Endodermal cell (in vitro differentiated cells): ENCODE measurements at regions not wholly inside any gene's neighbourhood (a gene's known extent, or its start where the extent isn't known, plus 50 kb on each side); places are given as distances from the start of the nearest gene placed in this dataset.

Experiments used
- DNase-seq: peaks from one replicate; pipeline ENCODE4 v3.0.0-alpha.2; 2017
- H3K27ac ChIP-seq: 2 replicates; pipeline ENCODE4 v1.5.1; 2013; ENCODE audit warnings: mild to moderate bottlenecking, low read depth, low read length, moderate library complexity
- H3K27me3 ChIP-seq: 2 replicates; pipeline ENCODE4 v1.6.1; 2013; ENCODE audit warnings: mild to moderate bottlenecking, low read length, moderate library complexity; ENCODE audit not compliant: insufficient read depth, control insufficient read depth, poor library complexity, severe bottlenecking
- H3K36me3 ChIP-seq: 2 replicates; pipeline ENCODE4 v1.7.0; 2013; ENCODE audit warnings: mild to moderate bottlenecking, low read length, moderate library complexity; ENCODE audit not compliant: control insufficient read depth, insufficient read depth
- H3K4me1 ChIP-seq: one replicate; pipeline ENCODE4 v1.7.0; 2013; ENCODE audit warnings: low read length; ENCODE audit not compliant: control insufficient read depth, insufficient read depth
- H3K4me3 ChIP-seq: 2 replicates; pipeline ENCODE4 v1.5.1; 2013; ENCODE audit warnings: mild to moderate bottlenecking, low read length, moderate library complexity
- H3K9ac ChIP-seq: 2 replicates; pipeline ENCODE4 v1.6.1; 2013; ENCODE audit warnings: mild to moderate bottlenecking, low read length, moderate library complexity; ENCODE audit not compliant: poor library complexity, severe bottlenecking; ENCODE audit errors: extremely low read depth
- H3K9me3 ChIP-seq: 2 replicates; pipeline ENCODE4 v1.6.1; 2013; ENCODE audit warnings: mild to moderate bottlenecking, low read length, moderate library complexity; ENCODE audit not compliant: control insufficient read depth
- H3K27ac Mint-ChIP-seq: 2 replicates; pipeline ENCODE4 v1.8.0; 2020; ENCODE audit warnings: mixed read lengths
- H3K27me3 Mint-ChIP-seq: 2 replicates; pipeline ENCODE4 v1.8.0; 2021; ENCODE audit warnings: mild to moderate bottlenecking, mixed read lengths; ENCODE audit not compliant: insufficient read depth
- H3K36me3 Mint-ChIP-seq: 2 replicates; pipeline ENCODE4 v1.8.0; 2020; ENCODE audit warnings: low read depth, mixed read lengths
- H3K4me1 Mint-ChIP-seq: 2 replicates; pipeline ENCODE4 v1.8.0; 2020; ENCODE audit warnings: mixed read lengths
- H3K4me3 Mint-ChIP-seq: 2 replicates; pipeline ENCODE4 v1.8.0; 2020; ENCODE audit warnings: mild to moderate bottlenecking, moderate library complexity, mixed read lengths
- H3K9me3 Mint-ChIP-seq: 2 replicates; pipeline ENCODE4 v1.8.0; 2020; ENCODE audit warnings: mild to moderate bottlenecking, mixed read lengths
- WGBS, 2 experiments: methylation state at CpG; one replicate each; pipeline versions ENCODE4 v1.1.5 to v1.1.7; 2013; ENCODE audit warnings: missing lambda C conversion rate in 2 of 2, mixed read lengths in 1 of 2; ENCODE audit not compliant: insufficient coverage in 1 of 2, insufficient read length in 1 of 2; 5-methylcytosine and 5-hydroxymethylcytosine counted together
- TF ChIP-seq, protein P1 (sequence below): fragments of 200-600 bp; sonication (generic); conservative IDR thresholded peaks from 2 replicates; pipeline ENCODE4 v1.5.0; 2021; ENCODE audit warnings: antibody characterized with exemption, mild to moderate bottlenecking

DNA sequence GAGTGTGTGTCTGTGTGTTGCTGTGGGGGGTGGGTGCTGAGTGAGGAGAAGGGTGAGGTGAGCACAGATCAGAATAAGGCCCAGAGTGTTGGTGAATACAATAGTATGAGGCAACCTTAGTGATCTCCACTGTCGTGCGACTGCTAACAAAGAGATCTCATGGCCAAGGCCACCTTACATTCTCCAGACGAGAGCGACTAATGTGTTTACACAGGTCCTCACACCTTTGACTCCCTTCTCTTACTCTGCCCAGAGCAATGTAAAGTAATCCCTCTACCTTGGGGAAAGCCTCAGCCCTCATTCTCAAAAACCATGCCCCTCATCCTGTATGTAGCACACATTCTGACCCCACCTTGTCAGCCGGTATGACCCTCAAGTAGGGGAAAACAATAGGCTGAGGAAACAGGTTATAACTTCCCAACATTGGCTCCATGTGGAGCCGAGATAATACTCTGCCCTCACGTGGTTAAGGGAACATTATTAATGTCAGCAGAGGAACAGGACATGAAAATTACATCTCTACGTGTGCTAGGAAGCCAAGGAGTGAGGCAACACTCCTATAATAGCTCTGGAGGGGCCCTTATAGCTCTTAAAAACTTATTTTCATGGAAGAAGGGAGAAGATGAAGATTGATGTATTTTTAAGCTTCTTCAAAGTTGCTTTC lies 323.0 kb upstream of the NT5C1B start:
- Histone ChIP-seq H3K9ac (no peak overlapping the region), H3K27me3 (no peaks in the 10 kb centered on the region), H3K4me1 (peaks cover 13% of the 10 kb centered on the region), H3K27ac (no peak overlapping the region), H3K9me3 (no peaks in the 10 kb centered on the region), H3K36me3 (no peaks in the 10 kb centered on the region), H3K4me3 (no peak overlapping the region)
- H3K27ac Mint-ChIP-seq, result peak overlapping the region; percentile 16
- 81 to 84% methylated on average over 6 to 8 of the region's 8 CpGs for WGBS, 2 experiments
- H3K9me3 Mint-ChIP-seq, result peaks cover 2% of the 10 kb centered on the region
- DNase-seq, result peak; percentile 53
- H3K4me1 Mint-ChIP-seq, result peaks cover 22% of the 10 kb centered on the region
- TF ChIP-seq, protein P1, sequence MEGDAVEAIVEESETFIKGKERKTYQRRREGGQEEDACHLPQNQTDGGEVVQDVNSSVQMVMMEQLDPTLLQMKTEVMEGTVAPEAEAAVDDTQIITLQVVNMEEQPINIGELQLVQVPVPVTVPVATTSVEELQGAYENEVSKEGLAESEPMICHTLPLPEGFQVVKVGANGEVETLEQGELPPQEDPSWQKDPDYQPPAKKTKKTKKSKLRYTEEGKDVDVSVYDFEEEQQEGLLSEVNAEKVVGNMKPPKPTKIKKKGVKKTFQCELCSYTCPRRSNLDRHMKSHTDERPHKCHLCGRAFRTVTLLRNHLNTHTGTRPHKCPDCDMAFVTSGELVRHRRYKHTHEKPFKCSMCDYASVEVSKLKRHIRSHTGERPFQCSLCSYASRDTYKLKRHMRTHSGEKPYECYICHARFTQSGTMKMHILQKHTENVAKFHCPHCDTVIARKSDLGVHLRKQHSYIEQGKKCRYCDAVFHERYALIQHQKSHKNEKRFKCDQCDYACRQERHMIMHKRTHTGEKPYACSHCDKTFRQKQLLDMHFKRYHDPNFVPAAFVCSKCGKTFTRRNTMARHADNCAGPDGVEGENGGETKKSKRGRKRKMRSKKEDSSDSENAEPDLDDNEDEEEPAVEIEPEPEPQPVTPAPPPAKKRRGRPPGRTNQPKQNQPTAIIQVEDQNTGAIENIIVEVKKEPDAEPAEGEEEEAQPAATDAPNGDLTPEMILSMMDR, result no peak
- no peaks in the 10 kb centered on the region for H3K36me3 Mint-ChIP-seq
- H3K27me3 Mint-ChIP-seq, result peaks cover 2% of the 10 kb centered on the region
- H3K4me3 Mint-ChIP-seq, result no peak overlapping the region

DNA sequence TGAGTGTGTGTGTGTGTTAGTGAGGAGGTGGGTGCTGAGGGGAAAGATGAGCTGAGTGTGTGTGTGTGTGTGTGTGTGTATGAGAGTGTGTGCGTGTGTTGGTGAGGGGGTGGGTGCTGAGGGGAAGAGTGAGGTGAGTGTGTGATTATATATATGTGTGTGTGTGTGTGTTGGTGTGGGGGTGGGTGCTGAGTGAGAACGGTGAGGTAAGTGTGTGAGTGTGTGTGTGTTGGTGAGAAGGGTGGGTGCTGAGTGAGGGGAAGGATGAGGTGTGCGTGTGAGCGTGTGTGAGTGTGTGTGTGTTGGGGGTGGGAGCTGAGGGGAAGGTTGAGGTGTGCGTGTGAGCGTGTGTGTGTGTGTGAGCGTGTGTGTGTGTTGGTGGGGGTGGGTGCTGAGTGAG lies 322.0 kb upstream of the NT5C1B start:
- Mint-ChIP-seq H3K27me3 (peaks cover 5% of the 10 kb centered on the region), H3K4me1 (peaks cover 22% of the 10 kb centered on the region), H3K4me3 (no peak overlapping the region), H3K27ac (peak overlapping the region; percentile 30), H3K9me3 (peaks cover 2% of the 10 kb centered on the region), H3K36me3 (no peaks in the 10 kb centered on the region)
- no peak for DNase-seq
- Histone ChIP-seq H3K36me3 (no peaks in the 10 kb centered on the region), H3K4me1 (peaks cover 13% of the 10 kb centered on the region), H3K9ac (no peak overlapping the region), H3K4me3 (no peak overlapping the region), H3K9me3 (no peaks in the 10 kb centered on the region), H3K27me3 (no peaks in the 10 kb centered on the region), H3K27ac (no peak overlapping the region)
- 80 to 97% methylated on average over 1 to 7 of the region's 7 CpGs for WGBS, 2 experiments
- TF ChIP-seq, protein P1, result no peak

DNA sequence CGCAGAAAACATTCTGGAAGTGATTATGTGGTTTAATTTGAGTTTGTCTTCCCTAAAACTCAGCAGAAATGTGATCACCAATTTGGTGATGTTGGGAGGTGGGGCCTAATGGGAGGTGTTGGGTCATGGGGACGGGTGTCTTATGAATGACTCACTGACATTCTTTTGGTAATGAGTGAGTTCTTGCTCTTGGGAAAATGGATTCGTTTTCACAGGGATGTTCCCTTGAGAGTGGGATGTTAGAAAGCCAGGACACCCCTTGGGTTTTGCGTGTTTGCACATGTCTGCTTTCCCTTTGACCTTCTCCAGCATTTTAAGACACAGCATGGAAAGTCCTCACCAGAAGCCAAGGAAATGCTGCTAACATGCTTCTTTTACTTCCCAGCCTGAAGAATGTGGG lies 321.5 kb upstream of the NT5C1B start:
- H3K4me3 ChIP-seq, result no peak overlapping the region
- peaks cover 2% of the 10 kb centered on the region for H3K9me3 Mint-ChIP-seq
- H3K27ac Mint-ChIP-seq, result peak overlapping the region; percentile 48
- no peaks in the 10 kb centered on the region for H3K36me3 ChIP-seq
- H3K9me3 ChIP-seq, result no peaks in the 10 kb centered on the region
- no peak overlapping the region for H3K4me3 Mint-ChIP-seq
- 76 to 100% methylated on average over 2 to 4 of the region's 4 CpGs for WGBS, 2 experiments
- no peaks in the 10 kb centered on the region for H3K27me3 ChIP-seq
- H3K9ac ChIP-seq, result no peak overlapping the region
- TF ChIP-seq, protein P1, result no peak
- H3K4me1 Mint-ChIP-seq, result peaks cover 22% of the 10 kb centered on the region
- H3K27ac ChIP-seq, result no peak overlapping the region
- H3K36me3 Mint-ChIP-seq, result no peaks in the 10 kb centered on the region
- peaks cover 13% of the 10 kb centered on the region for H3K4me1 ChIP-seq
- peaks cover 5% of the 10 kb centered on the region for H3K27me3 Mint-ChIP-seq
- DNase-seq, result peak; percentile 63
